SK-N-SH treated with all-trans-retinoic acid at 6 μM for 48 hours (cell line): ENCODE measurements at regions not wholly inside any gene's neighbourhood (a gene's known extent, or its start where the extent isn't known, plus 50 kb on each side); places are given as distances from the start of the nearest gene placed in this dataset.

Source experiments
- ATAC-seq: fragments of 200-7000 bp; cut with Tn5 transposase; 3 replicates; pipeline ENCODE4 v1.9.1; 2020; ENCODE audit warnings: mild to moderate bottlenecking, moderate library complexity
- BACH2 ChIP-seq: fragments of 250-450 bp; sonication (Bioruptor Pico); IDR thresholded peaks from 2 replicates; pipeline ENCODE4 v1.9.0; 2021; ENCODE audit warnings: mild to moderate bottlenecking, borderline replicate concordance
- ESRRG ChIP-seq: fragments of 250-450 bp; sonication (Bioruptor Pico); IDR thresholded peaks from 2 replicates; pipeline ENCODE4 v1.6.1; 2021; ENCODE audit warnings: mild to moderate bottlenecking
- GLIS3 ChIP-seq: fragments of 250-450 bp; sonication (Bioruptor Pico); IDR thresholded peaks from 2 replicates; pipeline ENCODE4 v1.5.0; 2020; ENCODE audit warnings: mild to moderate bottlenecking, moderate library complexity
- ISL1 ChIP-seq: fragments of 250-450 bp; sonication (Bioruptor Pico); IDR thresholded peaks from 2 replicates; pipeline ENCODE4 v2.1.2; 2022; ENCODE audit warnings: mild to moderate bottlenecking, moderate library complexity
- OSR1 ChIP-seq: fragments of 250-450 bp; sonication (Bioruptor Pico); IDR thresholded peaks from 2 replicates; pipeline ENCODE4 v1.8.0; 2022; ENCODE audit warnings: moderate library complexity, mild to moderate bottlenecking, inconsistent platforms
- RARB ChIP-seq: fragments of 250-450 bp; sonication (Bioruptor Pico); IDR thresholded peaks from 2 replicates; pipeline ENCODE4 v1.8.0; 2021; ENCODE audit warnings: mild to moderate bottlenecking, moderate library complexity
- SNAI2 ChIP-seq: fragments of 250-450 bp; sonication (Bioruptor Pico); IDR thresholded peaks from 2 replicates; pipeline ENCODE4 v1.5.0; 2020; ENCODE audit warnings: mild to moderate bottlenecking, moderate library complexity
- TOX ChIP-seq: fragments of 250-450 bp; sonication (Bioruptor Pico); IDR thresholded peaks from 2 replicates; pipeline ENCODE4 v1.8.0; 2021; ENCODE audit warnings: mild to moderate bottlenecking, moderate library complexity, borderline replicate concordance
- ZFP3 ChIP-seq: fragments of 250-450 bp; sonication (Bioruptor Pico); IDR thresholded peaks from 2 replicates; pipeline ENCODE4 v1.5.0; 2020; ENCODE audit warnings: mild to moderate bottlenecking, moderate library complexity
- ZNF565 ChIP-seq: fragments of 450-650 bp; formaldehyde crosslinking; conservative IDR thresholded peaks from 2 replicates; pipeline ENCODE4 v1.5.0; 2020; ENCODE audit warnings: low read depth, mild to moderate bottlenecking, moderate library complexity
- ZNF8 ChIP-seq: fragments of 450-650 bp; formaldehyde crosslinking; IDR thresholded peaks from 2 replicates; pipeline ENCODE4 v1.5.0; 2020; ENCODE audit warnings: mild to moderate bottlenecking, moderate library complexity
- TF ChIP-seq, protein P1 (sequence below): fragments of 250-450 bp; sonication (Bioruptor Pico); IDR thresholded peaks from 2 replicates; pipeline ENCODE4 v1.5.0; 2020; ENCODE audit warnings: mild to moderate bottlenecking, moderate library complexity
- TF ChIP-seq, protein P2 (sequence below): fragments of 250-450 bp; sonication (Bioruptor Pico); IDR thresholded peaks from 2 replicates; pipeline ENCODE4 v1.5.1; 2021; ENCODE audit warnings: mild to moderate bottlenecking, moderate library complexity
- TF ChIP-seq, protein P3 (sequence below): fragments of 250-450 bp; sonication (Bioruptor Pico); IDR thresholded peaks from 2 replicates; pipeline ENCODE4 v1.5.1; 2020; ENCODE audit warnings: low read depth, mild to moderate bottlenecking, moderate library complexity
- TF ChIP-seq, protein P4 (sequence below): fragments of 250-450 bp; sonication (Bioruptor Pico); IDR thresholded peaks from 2 replicates; pipeline ENCODE4 v1.8.0; 2021; ENCODE audit warnings: low read depth, mild to moderate bottlenecking, moderate library complexity, borderline replicate concordance
- TF ChIP-seq, protein P5 (sequence below): fragments of 250-450 bp; sonication (Bioruptor Pico); IDR thresholded peaks from 2 replicates; pipeline ENCODE4 v1.8.0; 2020; ENCODE audit warnings: mild to moderate bottlenecking, moderate library complexity, borderline replicate concordance

DNA sequence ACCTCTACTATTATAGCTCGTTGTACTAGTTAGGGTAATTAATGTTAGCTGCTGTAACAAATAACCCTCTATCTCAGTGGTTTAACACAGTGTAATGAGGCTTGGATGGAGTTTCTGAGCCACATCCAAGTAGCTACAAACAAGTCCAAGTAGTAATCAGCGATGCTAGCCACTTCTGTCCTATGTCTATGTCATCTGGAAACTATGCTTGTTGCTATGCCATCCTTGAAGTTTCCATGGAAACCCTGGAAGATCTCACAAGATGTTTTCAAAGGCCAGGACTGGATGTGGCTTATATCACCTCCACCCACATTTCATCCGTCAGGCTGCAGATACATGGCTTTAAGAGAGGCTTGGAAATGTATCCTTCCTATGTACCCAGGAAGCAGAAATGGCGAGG, 422.1 kb downstream of the AACS start:
- TF ChIP-seq OSR1 (CRISPR knock-in tag) (no peak), SNAI2 (CRISPR knock-in tag) (no peak)

DNA sequence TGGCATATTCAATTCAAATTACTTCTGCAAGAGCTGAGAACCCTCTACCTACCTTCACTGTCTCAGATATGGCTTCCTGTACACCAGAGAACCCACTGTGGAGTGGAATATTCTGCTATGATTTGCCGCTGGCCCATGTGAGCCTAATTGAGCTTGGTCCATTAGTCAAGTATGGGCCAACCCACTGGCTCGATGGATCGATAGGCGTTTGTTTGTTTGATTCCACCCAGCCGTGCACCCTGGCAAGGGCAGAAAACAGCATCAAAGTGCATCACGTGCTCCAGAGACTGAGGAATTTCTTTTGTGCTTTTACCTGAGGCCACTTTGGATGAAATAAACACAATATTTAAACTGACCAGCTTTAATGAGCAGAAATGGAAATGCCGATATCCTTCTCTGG, 426.3 kb downstream of the AACS start:
- ATAC-seq: no peak
- TF ChIP-seq, protein P1, sequence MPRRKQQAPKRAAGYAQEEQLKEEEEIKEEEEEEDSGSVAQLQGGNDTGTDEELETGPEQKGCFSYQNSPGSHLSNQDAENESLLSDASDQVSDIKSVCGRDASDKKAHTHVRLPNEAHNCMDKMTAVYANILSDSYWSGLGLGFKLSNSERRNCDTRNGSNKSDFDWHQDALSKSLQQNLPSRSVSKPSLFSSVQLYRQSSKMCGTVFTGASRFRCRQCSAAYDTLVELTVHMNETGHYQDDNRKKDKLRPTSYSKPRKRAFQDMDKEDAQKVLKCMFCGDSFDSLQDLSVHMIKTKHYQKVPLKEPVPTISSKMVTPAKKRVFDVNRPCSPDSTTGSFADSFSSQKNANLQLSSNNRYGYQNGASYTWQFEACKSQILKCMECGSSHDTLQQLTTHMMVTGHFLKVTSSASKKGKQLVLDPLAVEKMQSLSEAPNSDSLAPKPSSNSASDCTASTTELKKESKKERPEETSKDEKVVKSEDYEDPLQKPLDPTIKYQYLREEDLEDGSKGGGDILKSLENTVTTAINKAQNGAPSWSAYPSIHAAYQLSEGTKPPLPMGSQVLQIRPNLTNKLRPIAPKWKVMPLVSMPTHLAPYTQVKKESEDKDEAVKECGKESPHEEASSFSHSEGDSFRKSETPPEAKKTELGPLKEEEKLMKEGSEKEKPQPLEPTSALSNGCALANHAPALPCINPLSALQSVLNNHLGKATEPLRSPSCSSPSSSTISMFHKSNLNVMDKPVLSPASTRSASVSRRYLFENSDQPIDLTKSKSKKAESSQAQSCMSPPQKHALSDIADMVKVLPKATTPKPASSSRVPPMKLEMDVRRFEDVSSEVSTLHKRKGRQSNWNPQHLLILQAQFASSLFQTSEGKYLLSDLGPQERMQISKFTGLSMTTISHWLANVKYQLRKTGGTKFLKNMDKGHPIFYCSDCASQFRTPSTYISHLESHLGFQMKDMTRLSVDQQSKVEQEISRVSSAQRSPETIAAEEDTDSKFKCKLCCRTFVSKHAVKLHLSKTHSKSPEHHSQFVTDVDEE (CRISPR knock-in tag): no peak
- TF ChIP-seq, protein P2, sequence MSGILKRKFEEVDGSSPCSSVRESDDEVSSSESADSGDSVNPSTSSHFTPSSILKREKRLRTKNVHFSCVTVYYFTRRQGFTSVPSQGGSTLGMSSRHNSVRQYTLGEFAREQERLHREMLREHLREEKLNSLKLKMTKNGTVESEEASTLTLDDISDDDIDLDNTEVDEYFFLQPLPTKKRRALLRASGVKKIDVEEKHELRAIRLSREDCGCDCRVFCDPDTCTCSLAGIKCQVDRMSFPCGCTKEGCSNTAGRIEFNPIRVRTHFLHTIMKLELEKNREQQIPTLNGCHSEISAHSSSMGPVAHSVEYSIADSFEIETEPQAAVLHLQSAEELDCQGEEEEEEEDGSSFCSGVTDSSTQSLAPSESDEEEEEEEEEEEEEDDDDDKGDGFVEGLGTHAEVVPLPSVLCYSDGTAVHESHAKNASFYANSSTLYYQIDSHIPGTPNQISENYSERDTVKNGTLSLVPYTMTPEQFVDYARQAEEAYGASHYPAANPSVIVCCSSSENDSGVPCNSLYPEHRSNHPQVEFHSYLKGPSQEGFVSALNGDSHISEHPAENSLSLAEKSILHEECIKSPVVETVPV (CRISPR knock-in tag): no peak
- TF ChIP-seq, protein P3, sequence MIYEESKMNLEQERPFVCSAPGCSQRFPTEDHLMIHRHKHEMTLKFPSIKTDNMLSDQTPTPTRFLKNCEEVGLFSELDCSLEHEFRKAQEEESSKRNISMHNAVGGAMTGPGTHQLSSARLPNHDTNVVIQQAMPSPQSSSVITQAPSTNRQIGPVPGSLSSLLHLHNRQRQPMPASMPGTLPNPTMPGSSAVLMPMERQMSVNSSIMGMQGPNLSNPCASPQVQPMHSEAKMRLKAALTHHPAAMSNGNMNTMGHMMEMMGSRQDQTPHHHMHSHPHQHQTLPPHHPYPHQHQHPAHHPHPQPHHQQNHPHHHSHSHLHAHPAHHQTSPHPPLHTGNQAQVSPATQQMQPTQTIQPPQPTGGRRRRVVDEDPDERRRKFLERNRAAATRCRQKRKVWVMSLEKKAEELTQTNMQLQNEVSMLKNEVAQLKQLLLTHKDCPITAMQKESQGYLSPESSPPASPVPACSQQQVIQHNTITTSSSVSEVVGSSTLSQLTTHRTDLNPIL (CRISPR knock-in tag): no peak
- TF ChIP-seq, protein P4, sequence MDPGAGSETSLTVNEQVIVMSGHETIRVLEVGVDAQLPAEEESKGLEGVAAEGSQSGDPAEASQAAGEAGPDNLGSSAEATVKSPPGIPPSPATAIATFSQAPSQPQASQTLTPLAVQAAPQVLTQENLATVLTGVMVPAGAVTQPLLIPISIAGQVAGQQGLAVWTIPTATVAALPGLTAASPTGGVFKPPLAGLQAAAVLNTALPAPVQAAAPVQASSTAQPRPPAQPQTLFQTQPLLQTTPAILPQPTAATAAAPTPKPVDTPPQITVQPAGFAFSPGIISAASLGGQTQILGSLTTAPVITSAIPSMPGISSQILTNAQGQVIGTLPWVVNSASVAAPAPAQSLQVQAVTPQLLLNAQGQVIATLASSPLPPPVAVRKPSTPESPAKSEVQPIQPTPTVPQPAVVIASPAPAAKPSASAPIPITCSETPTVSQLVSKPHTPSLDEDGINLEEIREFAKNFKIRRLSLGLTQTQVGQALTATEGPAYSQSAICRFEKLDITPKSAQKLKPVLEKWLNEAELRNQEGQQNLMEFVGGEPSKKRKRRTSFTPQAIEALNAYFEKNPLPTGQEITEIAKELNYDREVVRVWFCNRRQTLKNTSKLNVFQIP (CRISPR knock-in tag): no peak
- TF ChIP-seq OSR1 (CRISPR knock-in tag) (no peak), TOX (CRISPR knock-in tag) (no peak), ZFP3 (CRISPR knock-in tag) (no peak), GLIS3 (CRISPR knock-in tag) (no peak), ESRRG (CRISPR knock-in tag) (no peak), RARB (no peak), ZNF8 (no peak), BACH2 (no peak), ISL1 (CRISPR knock-in tag) (no peak), ZNF565 (CRISPR knock-in tag) (no peak)
- TF ChIP-seq, protein P5, sequence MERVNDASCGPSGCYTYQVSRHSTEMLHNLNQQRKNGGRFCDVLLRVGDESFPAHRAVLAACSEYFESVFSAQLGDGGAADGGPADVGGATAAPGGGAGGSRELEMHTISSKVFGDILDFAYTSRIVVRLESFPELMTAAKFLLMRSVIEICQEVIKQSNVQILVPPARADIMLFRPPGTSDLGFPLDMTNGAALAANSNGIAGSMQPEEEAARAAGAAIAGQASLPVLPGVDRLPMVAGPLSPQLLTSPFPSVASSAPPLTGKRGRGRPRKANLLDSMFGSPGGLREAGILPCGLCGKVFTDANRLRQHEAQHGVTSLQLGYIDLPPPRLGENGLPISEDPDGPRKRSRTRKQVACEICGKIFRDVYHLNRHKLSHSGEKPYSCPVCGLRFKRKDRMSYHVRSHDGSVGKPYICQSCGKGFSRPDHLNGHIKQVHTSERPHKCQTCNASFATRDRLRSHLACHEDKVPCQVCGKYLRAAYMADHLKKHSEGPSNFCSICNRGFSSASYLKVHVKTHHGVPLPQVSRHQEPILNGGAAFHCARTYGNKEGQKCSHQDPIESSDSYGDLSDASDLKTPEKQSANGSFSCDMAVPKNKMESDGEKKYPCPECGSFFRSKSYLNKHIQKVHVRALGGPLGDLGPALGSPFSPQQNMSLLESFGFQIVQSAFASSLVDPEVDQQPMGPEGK (CRISPR knock-in tag): no peak

More for the DNA sequence above, 422.1 kb downstream of the AACS start:
- no peak for ATAC-seq

DNA sequence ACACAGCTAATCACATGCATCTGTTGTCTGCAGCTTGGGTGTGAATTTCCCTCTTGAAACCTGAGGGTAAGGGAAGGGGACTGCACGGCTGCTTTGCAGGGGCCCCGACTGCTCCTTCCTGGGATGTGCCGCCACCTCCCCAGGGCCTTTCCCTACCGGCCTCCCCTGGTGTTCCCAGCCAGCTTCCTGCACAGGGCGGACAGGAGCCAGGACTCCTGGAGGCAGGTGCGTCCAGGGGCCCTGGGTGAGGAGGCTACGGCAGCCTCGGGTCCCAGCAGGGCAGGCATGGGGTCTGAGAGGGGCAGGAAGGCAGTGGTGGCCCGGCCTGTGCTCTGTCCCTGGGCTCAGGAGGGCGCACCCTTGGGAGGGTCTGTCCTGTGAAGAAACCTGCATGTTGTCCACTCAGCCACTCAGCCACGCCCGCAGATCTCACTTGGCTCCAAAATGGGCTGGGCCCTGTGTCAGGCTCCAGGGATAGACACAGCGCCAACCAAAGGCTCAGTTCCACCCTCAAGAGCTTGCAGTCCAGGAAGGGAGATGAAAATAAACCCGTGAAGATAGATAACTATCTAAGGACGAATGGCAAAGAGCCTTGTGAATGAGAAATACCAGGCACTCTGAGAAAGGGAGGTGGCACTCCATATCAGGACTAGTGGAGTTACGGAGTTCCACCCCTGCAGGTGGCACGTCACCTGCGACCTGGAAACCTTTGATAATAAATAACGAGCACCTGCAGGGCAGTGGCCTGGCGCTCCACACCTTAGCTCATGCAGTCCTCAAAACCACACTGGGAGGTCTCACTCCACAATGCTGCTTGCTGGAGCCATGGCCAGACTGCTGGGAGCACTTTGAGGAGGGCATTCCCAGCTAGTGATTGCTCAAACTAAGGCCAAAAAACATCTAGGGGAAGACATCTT, 427.4 kb downstream of the AACS start:
- ATAC-seq: no peak
- TF ChIP-seq SNAI2 (CRISPR knock-in tag): no peak
- no peak for TF ChIP-seq ZNF565 (CRISPR knock-in tag)
- TF ChIP-seq, protein P1 (CRISPR knock-in tag): no peak
- TF ChIP-seq GLIS3 (CRISPR knock-in tag): no peak
- TF ChIP-seq, protein P3 (CRISPR knock-in tag): no peak
- TF ChIP-seq, protein P2 (CRISPR knock-in tag): no peak
